WTC11 (cell line): ENCODE measurements at regions not wholly inside any gene's neighbourhood (a gene's known extent, or its start where the extent isn't known, plus 50 kb on each side); places are given as distances from the start of the nearest gene placed in this dataset.

Experiments used
- ATAC-seq: fragments of 200-7000 bp; cut with Tn5 transposase; 2 replicates; pipeline ENCODE4 v1.10.0; 2021; ENCODE audit warnings: mild to moderate bottlenecking, moderate library complexity
- CTCF ChIA-PET: fragments of 300-600 bp; sonication (Branson Sonifier 250); formaldehyde crosslinking; loops from one replicate; lab custom pipeline; 2021; ENCODE audit warnings: antibody characterized with exemption; lab: Charles Lee
- POLR2A ChIA-PET: fragments of 350-600 bp; sonication (Branson Sonifier 250); formaldehyde crosslinking; loops from one replicate; lab custom pipeline; 2021; ENCODE audit warnings: antibody characterized with exemption; lab: Charles Lee
- DNase-seq: peaks from one replicate; pipeline ENCODE4 v3.0.0; 2021; ENCODE audit warnings: low spot score
- H3K27ac Mint-ChIP-seq: 2 replicates; pipeline ENCODE4 v1.8.0; 2021; ENCODE audit warnings: mixed read lengths
- H3K27me3 Mint-ChIP-seq: 2 replicates; pipeline ENCODE4 v1.8.0; 2021; ENCODE audit warnings: low read depth, mild to moderate bottlenecking, moderate library complexity, mixed read lengths
- H3K36me3 Mint-ChIP-seq: 2 replicates; pipeline ENCODE4 v1.8.0; 2021; ENCODE audit warnings: mixed read lengths
- H3K4me1 Mint-ChIP-seq: 2 replicates; pipeline ENCODE4 v1.8.0; 2022; ENCODE audit warnings: mixed read lengths
- H3K4me3 Mint-ChIP-seq: 2 replicates; pipeline ENCODE4 v1.8.0; 2021; ENCODE audit warnings: mild to moderate bottlenecking, moderate library complexity, mixed read lengths
- H3K9me3 Mint-ChIP-seq: 2 replicates; pipeline ENCODE4 v1.8.0; 2021; ENCODE audit warnings: mixed read lengths
- ARID4B ChIP-seq: sonication (generic); formaldehyde crosslinking; IDR thresholded peaks from 2 replicates; pipeline ENCODE4 v1.8.0; 2023; ENCODE audit warnings: missing genetic modification reagents, mild to moderate bottlenecking, borderline replicate concordance
- CTCF ChIP-seq: fragments of 200-600 bp; IDR thresholded peaks from 2 replicates; pipeline ENCODE4 v1.8.0; 2022; ENCODE audit warnings: antibody characterized with exemption
- E2F1 ChIP-seq: sonication (generic); formaldehyde crosslinking; IDR thresholded peaks from 2 replicates; pipeline ENCODE4 v1.8.0; 2022; ENCODE audit warnings: mild to moderate bottlenecking, missing genetic modification reagents
- GABPB1 ChIP-seq: sonication (generic); formaldehyde crosslinking; IDR thresholded peaks from 2 replicates; pipeline ENCODE4 v1.8.1; 2023; ENCODE audit warnings: mild to moderate bottlenecking, missing genetic modification reagents
- GRHL2 ChIP-seq: fragments of 250-450 bp; sonication (Bioruptor Pico); IDR thresholded peaks from 2 replicates; pipeline ENCODE4 v1.8.0; 2022; ENCODE audit warnings: mild to moderate bottlenecking, moderate library complexity; ENCODE audit not compliant: insufficient replicate concordance, severe bottlenecking
- NR2C2 ChIP-seq: sonication (generic); formaldehyde crosslinking; IDR thresholded peaks from 2 replicates; pipeline ENCODE4 v1.8.0; 2022; ENCODE audit warnings: mild to moderate bottlenecking, missing genetic modification reagents
- PREB ChIP-seq: sonication (generic); formaldehyde crosslinking; IDR thresholded peaks from 2 replicates; pipeline ENCODE4 v1.8.1; 2022; ENCODE audit warnings: mild to moderate bottlenecking, missing genetic modification reagents, moderate library complexity, borderline replicate concordance
- SOX15 ChIP-seq: fragments of 250-450 bp; sonication (Bioruptor Pico); IDR thresholded peaks from 2 replicates; pipeline ENCODE4 v1.9.0; 2021; ENCODE audit warnings: mild to moderate bottlenecking
- TCF7 ChIP-seq: sonication (generic); formaldehyde crosslinking; IDR thresholded peaks from 2 replicates; pipeline ENCODE4 v1.8.0; 2022; ENCODE audit warnings: mild to moderate bottlenecking, low read depth, missing genetic modification reagents, moderate library complexity
- USF1 ChIP-seq: sonication (generic); formaldehyde crosslinking; IDR thresholded peaks from 2 replicates; pipeline ENCODE4 v1.8.0; 2022; ENCODE audit warnings: mild to moderate bottlenecking, missing genetic modification reagents
- ZNF396 ChIP-seq: fragments of 250-450 bp; sonication (Bioruptor Pico); IDR thresholded peaks from 2 replicates; pipeline ENCODE4 v1.8.0; 2021; ENCODE audit warnings: mild to moderate bottlenecking, moderate library complexity, borderline replicate concordance
- ZNF416 ChIP-seq: fragments of 250-450 bp; sonication (Bioruptor Pico); IDR thresholded peaks from 2 replicates; pipeline ENCODE4 v1.9.0; 2021; ENCODE audit warnings: mild to moderate bottlenecking, inconsistent platforms
- ZNF532 ChIP-seq: fragments of 250-450 bp; sonication (Bioruptor Pico); IDR thresholded peaks from 2 replicates; pipeline ENCODE4 v1.9.0; 2021; ENCODE audit warnings: mild to moderate bottlenecking, borderline replicate concordance
- ZSCAN18 ChIP-seq: fragments of 250-450 bp; sonication (Bioruptor Pico); IDR thresholded peaks from 2 replicates; pipeline ENCODE4 v2.1.2; 2022; ENCODE audit warnings: mild to moderate bottlenecking, moderate library complexity

- CTCF ChIA-PET = no interaction called here
- POLR2A ChIA-PET = no interaction called here
Measured at GRCh38 chr5:84764227-84764626, 379.5 kb upstream of the EDIL3 start.

GRCh38 chr5:84758008-84758407, 373.3 kb upstream of the EDIL3 start:
- DNase-seq = no peak
- Mint-ChIP-seq H3K9me3 (peaks cover 4% of the 10 kb centered on the region; the same call in 1 of the 2 replicates), H3K27me3 (no peaks in the 10 kb centered on the region), H3K4me1 (no peaks in the 10 kb centered on the region), H3K36me3 (no peaks in the 10 kb centered on the region), H3K4me3 (no peak overlapping the region), H3K27ac (no peak overlapping the region)
- ChIA-PET CTCF (no interaction called here), POLR2A (no interaction called here)
- no peak for ATAC-seq
- TF ChIP-seq CTCF (no peak), USF1 (CRISPR knock-in tag) (no peak), ZNF396 (CRISPR knock-in tag) (no peak), ZNF532 (no peak), NR2C2 (CRISPR knock-in tag) (no peak), GABPB1 (CRISPR knock-in tag) (no peak), E2F1 (CRISPR knock-in tag) (no peak)

More at GRCh38 chr5:84764227-84764626, 379.5 kb upstream of the EDIL3 start:
- DNase-seq (no peak), ATAC-seq (peak; percentile 95)
- Mint-ChIP-seq H3K27ac (no peak overlapping the region), H3K36me3 (no peaks in the 10 kb centered on the region), H3K9me3 (0 out of 2 replicates have a peak, but pooled peaks cover under 1% of the 10 kb centered on the region), H3K4me3 (no peak overlapping the region), H3K27me3 (no peaks in the 10 kb centered on the region), H3K4me1 (peaks cover 5% of the 10 kb centered on the region)
- TF ChIP-seq GRHL2 (CRISPR knock-in tag) (no peak), ZNF416 (CRISPR knock-in tag) (no peak), SOX15 (no peak), TCF7 (CRISPR knock-in tag) (no peak), ZSCAN18 (CRISPR knock-in tag) (no peak), ARID4B (CRISPR knock-in tag) (no peak), PREB (CRISPR knock-in tag) (no peak)
